WTC11 (cell line): ENCODE measurements at regions not wholly inside any gene's neighbourhood (a gene's known extent, or its start where the extent isn't known, plus 50 kb on each side); places are given as distances from the start of the nearest gene placed in this dataset.
"Not testable (repeated sequence)": the region's sequence is repeated elsewhere in the genome, so short reads cannot be mapped to it uniquely, and the experiment has no call there.

Source experiments
- ATAC-seq: fragments of 200-7000 bp; cut with Tn5 transposase; 2 replicates; pipeline ENCODE4 v1.10.0; 2021; ENCODE audit warnings: mild to moderate bottlenecking, moderate library complexity
- CTCF ChIA-PET: fragments of 300-600 bp; sonication (Branson Sonifier 250); formaldehyde crosslinking; loops from one replicate; lab custom pipeline; 2021; ENCODE audit warnings: antibody characterized with exemption; lab: Charles Lee
- POLR2A ChIA-PET: fragments of 350-600 bp; sonication (Branson Sonifier 250); formaldehyde crosslinking; loops from one replicate; lab custom pipeline; 2021; ENCODE audit warnings: antibody characterized with exemption; lab: Charles Lee
- DNase-seq: peaks from one replicate; pipeline ENCODE4 v3.0.0; 2021; ENCODE audit warnings: low spot score
- H3K27ac Mint-ChIP-seq: 2 replicates; pipeline ENCODE4 v1.8.0; 2021; ENCODE audit warnings: mixed read lengths
- H3K27me3 Mint-ChIP-seq: 2 replicates; pipeline ENCODE4 v1.8.0; 2021; ENCODE audit warnings: low read depth, mild to moderate bottlenecking, moderate library complexity, mixed read lengths
- H3K36me3 Mint-ChIP-seq: 2 replicates; pipeline ENCODE4 v1.8.0; 2021; ENCODE audit warnings: mixed read lengths
- H3K4me1 Mint-ChIP-seq: 2 replicates; pipeline ENCODE4 v1.8.0; 2022; ENCODE audit warnings: mixed read lengths
- H3K4me3 Mint-ChIP-seq: 2 replicates; pipeline ENCODE4 v1.8.0; 2021; ENCODE audit warnings: mild to moderate bottlenecking, moderate library complexity, mixed read lengths
- H3K9me3 Mint-ChIP-seq: 2 replicates; pipeline ENCODE4 v1.8.0; 2021; ENCODE audit warnings: mixed read lengths
- FOXP1 ChIP-seq: sonication (generic); formaldehyde crosslinking; IDR thresholded peaks from 2 replicates; pipeline ENCODE4 v1.8.0; 2022; ENCODE audit warnings: missing genetic modification reagents, mild to moderate bottlenecking, moderate library complexity, borderline replicate concordance
- GABPB1 ChIP-seq: sonication (generic); formaldehyde crosslinking; IDR thresholded peaks from 2 replicates; pipeline ENCODE4 v1.8.1; 2023; ENCODE audit warnings: mild to moderate bottlenecking, missing genetic modification reagents
- KAT7 ChIP-seq: sonication (generic); formaldehyde crosslinking; IDR thresholded peaks from 2 replicates; pipeline ENCODE4 v1.8.1; 2023; ENCODE audit warnings: missing genetic modification reagents, mild to moderate bottlenecking, borderline replicate concordance
- NFE2L1 ChIP-seq: sonication (generic); formaldehyde crosslinking; IDR thresholded peaks from 2 replicates; pipeline ENCODE4 v1.8.1; 2023; ENCODE audit warnings: missing genetic modification reagents
- NFYB ChIP-seq: sonication (generic); formaldehyde crosslinking; conservative IDR thresholded peaks from 2 replicates; pipeline ENCODE4 v1.8.0; 2022; ENCODE audit warnings: low read depth, missing genetic modification reagents
- NR3C1 ChIP-seq: sonication (generic); formaldehyde crosslinking; conservative IDR thresholded peaks from 2 replicates; pipeline ENCODE4 v1.8.1; 2023; ENCODE audit warnings: low read depth, mild to moderate bottlenecking, missing genetic modification reagents
- SP1 ChIP-seq: sonication (generic); formaldehyde crosslinking; conservative IDR thresholded peaks from 2 replicates; pipeline ENCODE4 v1.8.1; 2022; ENCODE audit warnings: missing genetic modification reagents
- ZNF121 ChIP-seq: sonication (generic); formaldehyde crosslinking; IDR thresholded peaks from 2 replicates; pipeline ENCODE4 v1.8.0; 2023; ENCODE audit warnings: missing genetic modification reagents
- ZNF219 ChIP-seq: sonication (generic); formaldehyde crosslinking; IDR thresholded peaks from 2 replicates; pipeline ENCODE4 v1.8.0; 2023; ENCODE audit warnings: missing genetic modification reagents, mild to moderate bottlenecking, borderline replicate concordance
- ZNF263 ChIP-seq: sonication (generic); formaldehyde crosslinking; IDR thresholded peaks from 2 replicates; pipeline ENCODE4 v1.8.1; 2022; ENCODE audit warnings: low read depth, mild to moderate bottlenecking, moderate library complexity, missing genetic modification reagents
- ZNF317 ChIP-seq: sonication (generic); formaldehyde crosslinking; IDR thresholded peaks from 2 replicates; pipeline ENCODE4 v1.8.1; 2023; ENCODE audit warnings: low read depth, mild to moderate bottlenecking, moderate library complexity, missing genetic modification reagents, borderline replicate concordance
- TF ChIP-seq, protein P1 (sequence below): sonication (generic); formaldehyde crosslinking; IDR thresholded peaks from 2 replicates; pipeline ENCODE4 v1.8.1; 2023; ENCODE audit warnings: mild to moderate bottlenecking, moderate library complexity, missing genetic modification reagents
- TF ChIP-seq, protein P2 (sequence below): sonication (generic); formaldehyde crosslinking; IDR thresholded peaks from 2 replicates; pipeline ENCODE4 v1.8.0; 2022; ENCODE audit warnings: mild to moderate bottlenecking, missing genetic modification reagents
- TF ChIP-seq, protein P3 (sequence below): fragments of 250-450 bp; sonication (Bioruptor Pico); IDR thresholded peaks from 2 replicates; pipeline ENCODE4 v1.8.0; 2021; ENCODE audit warnings: mild to moderate bottlenecking

DNA sequence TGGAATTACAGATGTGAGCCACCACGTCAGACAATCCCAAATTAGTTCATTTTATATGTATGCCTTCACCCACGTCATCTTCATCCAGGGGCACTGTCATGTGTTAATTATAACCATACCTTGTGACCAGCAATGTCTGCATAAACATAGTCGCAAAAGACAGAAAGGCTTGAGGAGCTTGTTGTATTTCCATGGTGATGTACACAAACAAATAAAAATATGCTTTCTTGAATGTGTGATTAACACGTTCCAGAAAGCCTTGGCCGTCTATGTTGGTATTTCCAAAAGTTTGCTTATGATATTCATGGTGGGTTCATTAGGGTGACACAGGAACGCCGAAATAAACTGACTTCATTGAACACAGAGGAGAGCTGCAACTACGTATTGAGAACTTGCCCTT lies 524.7 kb upstream of the ZNF717 start (continued):
- TF ChIP-seq, protein P1, sequence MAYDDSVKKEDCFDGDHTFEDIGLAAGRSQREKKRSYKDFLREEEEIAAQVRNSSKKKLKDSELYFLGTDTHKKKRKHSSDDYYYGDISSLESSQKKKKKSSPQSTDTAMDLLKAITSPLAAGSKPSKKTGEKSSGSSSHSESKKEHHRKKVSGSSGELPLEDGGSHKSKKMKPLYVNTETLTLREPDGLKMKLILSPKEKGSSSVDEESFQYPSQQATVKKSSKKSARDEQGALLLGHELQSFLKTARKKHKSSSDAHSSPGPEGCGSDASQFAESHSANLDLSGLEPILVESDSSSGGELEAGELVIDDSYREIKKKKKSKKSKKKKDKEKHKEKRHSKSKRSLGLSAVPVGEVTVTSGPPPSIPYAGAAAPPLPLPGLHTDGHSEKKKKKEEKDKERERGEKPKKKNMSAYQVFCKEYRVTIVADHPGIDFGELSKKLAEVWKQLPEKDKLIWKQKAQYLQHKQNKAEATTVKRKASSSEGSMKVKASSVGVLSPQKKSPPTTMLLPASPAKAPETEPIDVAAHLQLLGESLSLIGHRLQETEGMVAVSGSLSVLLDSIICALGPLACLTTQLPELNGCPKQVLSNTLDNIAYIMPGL (CRISPR knock-in tag): no peak
- no peak for TF ChIP-seq FOXP1 (CRISPR knock-in tag)
- no peak for TF ChIP-seq NR3C1 (CRISPR knock-in tag)
- TF ChIP-seq ZNF219 (CRISPR knock-in tag): no peak
- no peak for TF ChIP-seq ZNF121 (CRISPR knock-in tag)

DNA sequence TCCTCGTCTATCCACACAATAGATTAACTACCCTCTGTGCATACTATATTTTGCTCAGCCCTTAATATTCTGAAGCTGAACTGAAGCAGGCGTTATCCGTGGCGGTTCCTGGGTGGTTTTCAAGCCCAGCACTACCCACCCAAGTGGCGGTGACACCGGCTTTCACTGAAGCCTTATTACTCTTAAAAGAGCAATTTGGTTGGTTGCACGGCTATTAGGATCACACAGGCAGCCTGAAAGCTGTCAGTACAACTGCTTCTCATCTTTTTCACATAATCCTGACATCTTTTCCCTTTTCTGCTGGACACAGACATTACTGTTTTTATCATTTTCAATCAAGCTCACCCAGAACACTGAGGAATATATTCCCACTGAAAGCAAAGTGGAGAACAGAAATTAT lies 525.3 kb upstream of the ZNF717 start:
- POLR2A ChIA-PET: no interaction called here
- TF ChIP-seq, protein P2, sequence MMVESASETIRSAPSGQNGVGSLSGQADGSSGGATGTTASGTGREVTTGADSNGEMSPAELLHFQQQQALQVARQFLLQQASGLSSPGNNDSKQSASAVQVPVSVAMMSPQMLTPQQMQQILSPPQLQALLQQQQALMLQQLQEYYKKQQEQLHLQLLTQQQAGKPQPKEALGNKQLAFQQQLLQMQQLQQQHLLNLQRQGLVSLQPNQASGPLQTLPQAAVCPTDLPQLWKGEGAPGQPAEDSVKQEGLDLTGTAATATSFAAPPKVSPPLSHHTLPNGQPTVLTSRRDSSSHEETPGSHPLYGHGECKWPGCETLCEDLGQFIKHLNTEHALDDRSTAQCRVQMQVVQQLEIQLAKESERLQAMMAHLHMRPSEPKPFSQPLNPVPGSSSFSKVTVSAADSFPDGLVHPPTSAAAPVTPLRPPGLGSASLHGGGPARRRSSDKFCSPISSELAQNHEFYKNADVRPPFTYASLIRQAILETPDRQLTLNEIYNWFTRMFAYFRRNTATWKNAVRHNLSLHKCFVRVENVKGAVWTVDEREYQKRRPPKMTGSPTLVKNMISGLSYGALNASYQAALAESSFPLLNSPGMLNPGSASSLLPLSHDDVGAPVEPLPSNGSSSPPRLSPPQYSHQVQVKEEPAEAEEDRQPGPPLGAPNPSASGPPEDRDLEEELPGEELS (CRISPR knock-in tag): no peak
- no peak for TF ChIP-seq GABPB1 (CRISPR knock-in tag)
- no peak for TF ChIP-seq KAT7
- no peak for TF ChIP-seq ZNF219 (CRISPR knock-in tag)
- TF ChIP-seq SP1 (CRISPR knock-in tag): no peak
- TF ChIP-seq NFE2L1: no peak
- TF ChIP-seq ZNF317 (CRISPR knock-in tag): no peak
- TF ChIP-seq ZNF263 (CRISPR knock-in tag): no peak
- no peak for TF ChIP-seq NFYB (CRISPR knock-in tag)
- no peak for ATAC-seq
- H3K36me3 Mint-ChIP-seq: peaks cover 4% of the 10 kb centered on the region
- no peak overlapping the region for H3K4me3 Mint-ChIP-seq
- H3K9me3 Mint-ChIP-seq: peaks cover 8% of the 10 kb centered on the region
- CTCF ChIA-PET: interaction anchor here (1.5 kb wide), 1 partner anchor 337 kb away, joined by 3 read pairs; no protein-coding TSS in a partner anchor
- no peak overlapping the region for H3K27ac Mint-ChIP-seq
- H3K4me1 Mint-ChIP-seq: peaks cover 19% of the 10 kb centered on the region
- no peaks in the 10 kb centered on the region for H3K27me3 Mint-ChIP-seq
- DNase-seq: no peak

DNA sequence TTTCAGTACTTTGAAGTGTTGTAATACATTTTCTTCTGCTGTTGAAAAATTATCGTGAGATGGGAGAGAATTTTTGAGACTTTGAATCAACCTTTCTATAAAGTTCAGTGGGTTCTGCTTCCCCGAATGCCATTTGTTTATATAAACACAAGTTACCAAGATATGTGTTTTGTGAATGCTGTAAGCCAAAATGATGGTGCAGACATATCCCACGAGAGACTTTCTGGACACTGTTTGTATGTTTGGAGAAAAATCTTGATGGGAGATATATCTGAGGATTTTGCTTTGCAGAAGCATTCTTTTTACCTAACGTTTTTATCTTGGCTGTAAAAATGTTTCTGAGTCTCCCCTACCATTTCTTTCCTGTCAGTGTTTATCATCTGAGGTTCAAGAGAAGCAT lies 526.6 kb upstream of the ZNF717 start:
- Mint-ChIP-seq H3K9me3 (peaks cover 21% of the 10 kb centered on the region), H3K4me1 (peaks cover 19% of the 10 kb centered on the region), H3K36me3 (peaks cover 15% of the 10 kb centered on the region), H3K4me3 (no peak overlapping the region), H3K27me3 (no peaks in the 10 kb centered on the region), H3K27ac (no peak overlapping the region)
- TF ChIP-seq, protein P3, sequence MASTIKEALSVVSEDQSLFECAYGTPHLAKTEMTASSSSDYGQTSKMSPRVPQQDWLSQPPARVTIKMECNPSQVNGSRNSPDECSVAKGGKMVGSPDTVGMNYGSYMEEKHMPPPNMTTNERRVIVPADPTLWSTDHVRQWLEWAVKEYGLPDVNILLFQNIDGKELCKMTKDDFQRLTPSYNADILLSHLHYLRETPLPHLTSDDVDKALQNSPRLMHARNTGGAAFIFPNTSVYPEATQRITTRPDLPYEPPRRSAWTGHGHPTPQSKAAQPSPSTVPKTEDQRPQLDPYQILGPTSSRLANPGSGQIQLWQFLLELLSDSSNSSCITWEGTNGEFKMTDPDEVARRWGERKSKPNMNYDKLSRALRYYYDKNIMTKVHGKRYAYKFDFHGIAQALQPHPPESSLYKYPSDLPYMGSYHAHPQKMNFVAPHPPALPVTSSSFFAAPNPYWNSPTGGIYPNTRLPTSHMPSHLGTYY (CRISPR knock-in tag): no peak
- ChIA-PET CTCF (interaction anchor here (1.5 kb wide), 1 partner anchor 335 kb away, joined by 3 read pairs; no protein-coding TSS in a partner anchor), POLR2A (no interaction called here)
- no peak for DNase-seq
- ATAC-seq: no peak

DNA sequence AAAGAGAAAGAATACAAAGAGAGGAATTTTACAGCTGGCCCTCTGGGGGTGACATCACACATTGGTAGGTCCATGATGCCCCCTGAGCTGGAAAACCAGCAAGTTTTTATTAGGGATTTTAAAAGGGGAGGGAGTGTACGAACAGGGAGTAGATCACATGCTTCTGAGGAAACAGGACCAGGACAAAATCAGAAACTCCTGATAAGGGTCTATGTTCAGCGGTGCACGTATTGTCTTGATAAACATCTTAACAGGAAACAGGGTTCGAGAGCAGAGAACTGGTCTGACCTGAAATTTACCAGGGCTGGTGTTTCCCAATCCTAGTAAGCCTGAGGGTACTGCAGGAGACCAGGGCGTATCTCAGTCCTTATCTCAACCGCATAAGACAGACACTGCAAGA lies 530.6 kb upstream of the ZNF717 start:
- ATAC-seq, H3K4me3 Mint-ChIP-seq, H3K27me3 Mint-ChIP-seq, CTCF ChIA-PET, DNase-seq, POLR2A ChIA-PET, H3K27ac Mint-ChIP-seq: not testable (repeated sequence)
- peaks cover 19% of the 10 kb centered on the region for H3K36me3 Mint-ChIP-seq
- peaks cover 26% of the 10 kb centered on the region for H3K9me3 Mint-ChIP-seq
- peaks cover 10% of the 10 kb centered on the region for H3K4me1 Mint-ChIP-seq
